ENCODE measurements at regions not wholly inside any gene's neighbourhood (a gene's known extent, or its start where the extent isn't known, plus 50 kb on each side); places are given as distances from the start of the nearest gene placed in this dataset.

GRCh38 chr7:155993420-155994278 lies 181.4 kb upstream of the SHH start:
- no peak overlapping the region for H3K27ac Mint-ChIP-seq
- peaks cover 14% of the 10 kb centered on the region for H3K27me3 Mint-ChIP-seq
- peaks cover 25% of the 10 kb centered on the region for H3K4me1 Mint-ChIP-seq (ENCODE audit: low read depth)
- no peak overlapping the region for H3K4me3 Mint-ChIP-seq
- no peaks in the 10 kb centered on the region for H3K36me3 Mint-ChIP-seq (ENCODE audit: low read depth)
- H3K9me3 Mint-ChIP-seq: peaks cover 10% of the 10 kb centered on the region
- intact Hi-C loops (cut with micrococcal nuclease): no loop called here

GRCh38 chr7:155992974-155993373 lies 180.7 kb upstream of the SHH start:
- peaks cover 25% of the 10 kb centered on the region for H3K4me1 Mint-ChIP-seq (ENCODE audit: low read depth)
- H3K27ac Mint-ChIP-seq: no peak overlapping the region
- H3K27me3 Mint-ChIP-seq: peaks cover 13% of the 10 kb centered on the region
- H3K4me3 Mint-ChIP-seq: no peak overlapping the region
- intact Hi-C loops (cut with micrococcal nuclease): no loop called here
- H3K36me3 Mint-ChIP-seq (ENCODE audit: low read depth): no peaks in the 10 kb centered on the region
- peaks cover 10% of the 10 kb centered on the region for H3K9me3 Mint-ChIP-seq

DNA sequence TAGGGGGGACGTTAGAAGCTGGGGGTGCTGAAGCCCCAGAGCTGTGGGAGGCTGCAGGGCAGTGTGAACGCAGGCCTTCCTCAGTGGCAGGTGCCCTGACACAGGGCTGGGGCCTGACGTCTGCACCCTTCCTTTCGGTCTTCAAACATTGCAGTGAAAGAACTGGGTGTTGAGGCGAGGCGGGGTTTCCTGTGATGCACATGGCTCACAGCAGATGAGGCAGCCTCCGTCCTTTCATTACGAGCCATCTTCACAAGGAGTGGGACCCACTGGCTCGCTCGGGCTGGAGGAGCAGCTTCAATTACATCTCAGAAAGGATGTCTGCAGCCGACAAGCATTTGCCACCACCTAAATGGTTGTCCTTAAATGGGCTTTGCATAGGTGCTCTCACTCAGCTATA lies 180.3 kb upstream of the SHH start:
- no peak overlapping the region for H3K4me3 Mint-ChIP-seq
- intact Hi-C loops (cut with micrococcal nuclease): no loop called here
- H3K4me1 Mint-ChIP-seq (ENCODE audit: low read depth): peaks cover 25% of the 10 kb centered on the region
- H3K9me3 Mint-ChIP-seq: peaks cover 10% of the 10 kb centered on the region
- peaks cover 9% of the 10 kb centered on the region for H3K27me3 Mint-ChIP-seq
- H3K36me3 Mint-ChIP-seq (ENCODE audit: low read depth): no peaks in the 10 kb centered on the region
- no peak overlapping the region for H3K27ac Mint-ChIP-seq

DNA sequence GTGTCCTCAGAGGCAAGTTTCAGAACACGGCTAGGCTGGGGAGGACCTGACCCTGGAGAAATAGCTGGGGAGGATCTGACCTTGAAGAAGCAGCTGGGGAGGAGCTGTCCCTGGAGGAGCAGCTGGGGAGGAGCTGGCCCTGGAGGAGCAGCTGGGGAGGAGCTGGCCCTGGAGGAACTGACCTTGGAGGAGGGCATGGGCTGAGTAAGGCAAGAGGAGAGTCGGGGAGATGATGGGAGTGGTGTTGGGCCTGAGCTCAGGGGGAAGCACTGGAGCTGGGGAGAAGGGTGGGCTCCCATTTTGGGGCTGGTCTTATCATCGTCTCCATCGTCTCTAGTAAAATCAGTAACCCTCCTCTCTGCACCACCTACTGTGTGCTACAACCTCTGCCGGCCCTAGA lies 179.8 kb upstream of the SHH start:
- Mint-ChIP-seq H3K27ac (no peak overlapping the region), H3K4me1 (ENCODE audit: low read depth) (peaks cover 25% of the 10 kb centered on the region), H3K27me3 (peaks cover 6% of the 10 kb centered on the region), H3K4me3 (no peak overlapping the region), H3K36me3 (ENCODE audit: low read depth) (no peaks in the 10 kb centered on the region), H3K9me3 (peaks cover 10% of the 10 kb centered on the region)
- intact Hi-C loops (cut with micrococcal nuclease): no loop called here

GRCh38 chr7:155991470-155991869 lies 179.2 kb upstream of the SHH start:
- no peaks in the 10 kb centered on the region for H3K36me3 Mint-ChIP-seq (ENCODE audit: low read depth)
- no peak overlapping the region for H3K4me3 Mint-ChIP-seq
- intact Hi-C loops (cut with micrococcal nuclease): no loop called here
- peaks cover 21% of the 10 kb centered on the region for H3K4me1 Mint-ChIP-seq (ENCODE audit: low read depth)
- H3K27me3 Mint-ChIP-seq: peaks cover 3% of the 10 kb centered on the region
- H3K27ac Mint-ChIP-seq: no peak overlapping the region
- H3K9me3 Mint-ChIP-seq: peaks cover 10% of the 10 kb centered on the region

DNA sequence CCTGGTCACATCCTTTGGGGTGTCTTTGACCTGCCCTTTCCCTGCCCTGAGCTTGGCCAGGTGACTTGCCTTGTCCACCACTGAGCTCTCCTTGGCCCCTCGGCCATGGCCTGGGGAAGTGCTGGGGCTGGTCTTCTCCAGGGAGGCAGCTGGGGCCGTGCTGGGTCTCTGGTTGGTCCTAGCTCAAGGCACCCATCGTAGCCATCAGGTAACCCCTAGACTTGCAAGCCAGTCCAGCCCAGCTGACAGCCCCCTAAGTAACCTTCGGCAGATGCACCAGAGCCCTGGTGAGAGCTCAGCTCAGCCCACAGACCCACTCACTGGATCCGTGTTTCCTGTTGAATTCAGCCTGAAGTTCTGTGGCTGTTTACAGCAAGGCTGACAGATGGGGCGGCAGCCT lies 176.2 kb upstream of the SHH start:
- H3K36me3 Mint-ChIP-seq (ENCODE audit: low read depth): no peaks in the 10 kb centered on the region
- H3K4me1 Mint-ChIP-seq (ENCODE audit: low read depth): no peaks in the 10 kb centered on the region
- H3K4me3 Mint-ChIP-seq: no peak overlapping the region
- H3K27me3 Mint-ChIP-seq: no peaks in the 10 kb centered on the region
- intact Hi-C loops (cut with micrococcal nuclease): no loop called here
- H3K9me3 Mint-ChIP-seq: peaks cover 10% of the 10 kb centered on the region
- no peak overlapping the region for H3K27ac Mint-ChIP-seq

- Mint-ChIP-seq H3K36me3 (ENCODE audit: low read depth) (no peaks in the 10 kb centered on the region), H3K27ac (no peak overlapping the region), H3K27me3 (no peaks in the 10 kb centered on the region), H3K4me1 (ENCODE audit: low read depth) (no peaks in the 10 kb centered on the region), H3K9me3 (peaks cover 10% of the 10 kb centered on the region), H3K4me3 (no peak overlapping the region)
- intact Hi-C loops (cut with micrococcal nuclease): no loop called here
These were observed 175.5 kb upstream of the SHH start for GRCh38 chr7:155987681-155988235.

DNA sequence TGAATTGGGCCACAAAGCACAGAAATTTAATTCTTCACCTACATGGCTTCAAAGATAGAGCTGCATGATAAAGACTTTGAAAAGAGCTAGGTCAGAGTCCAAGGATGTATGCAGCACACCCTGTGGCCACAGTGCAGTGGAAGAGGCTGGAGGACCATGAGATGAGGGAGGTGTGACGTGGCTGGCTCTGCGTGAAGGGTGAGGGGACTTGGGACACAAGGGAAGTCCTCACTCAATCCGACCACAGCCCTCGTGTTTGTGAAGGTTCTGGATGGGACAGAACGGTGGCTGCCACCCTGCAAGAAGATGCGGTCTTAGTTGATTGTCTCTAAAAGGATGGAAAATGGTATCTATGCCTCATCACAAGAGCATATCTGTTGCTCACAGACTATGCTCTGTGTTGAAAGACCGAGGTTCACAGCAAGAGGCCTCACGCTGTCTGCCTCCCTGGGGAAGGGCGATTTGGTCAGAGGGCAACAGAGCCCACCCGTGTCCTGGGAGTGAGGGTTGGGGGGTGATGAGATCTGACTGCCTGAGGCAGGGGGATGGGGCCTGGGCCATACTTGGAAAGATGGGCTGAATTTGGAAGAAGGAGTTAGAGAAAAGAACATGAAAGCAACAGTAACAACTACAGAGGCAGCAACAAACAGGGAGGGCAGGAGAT lies 174.4 kb upstream of the SHH start:
- no peak overlapping the region for H3K27ac Mint-ChIP-seq
- H3K36me3 Mint-ChIP-seq (ENCODE audit: low read depth): no peaks in the 10 kb centered on the region
- peaks cover 10% of the 10 kb centered on the region for H3K9me3 Mint-ChIP-seq
- intact Hi-C loops (cut with micrococcal nuclease): no loop called here
- no peak overlapping the region for H3K4me3 Mint-ChIP-seq
- no peaks in the 10 kb centered on the region for H3K27me3 Mint-ChIP-seq
- H3K4me1 Mint-ChIP-seq (ENCODE audit: low read depth): no peaks in the 10 kb centered on the region

DNA sequence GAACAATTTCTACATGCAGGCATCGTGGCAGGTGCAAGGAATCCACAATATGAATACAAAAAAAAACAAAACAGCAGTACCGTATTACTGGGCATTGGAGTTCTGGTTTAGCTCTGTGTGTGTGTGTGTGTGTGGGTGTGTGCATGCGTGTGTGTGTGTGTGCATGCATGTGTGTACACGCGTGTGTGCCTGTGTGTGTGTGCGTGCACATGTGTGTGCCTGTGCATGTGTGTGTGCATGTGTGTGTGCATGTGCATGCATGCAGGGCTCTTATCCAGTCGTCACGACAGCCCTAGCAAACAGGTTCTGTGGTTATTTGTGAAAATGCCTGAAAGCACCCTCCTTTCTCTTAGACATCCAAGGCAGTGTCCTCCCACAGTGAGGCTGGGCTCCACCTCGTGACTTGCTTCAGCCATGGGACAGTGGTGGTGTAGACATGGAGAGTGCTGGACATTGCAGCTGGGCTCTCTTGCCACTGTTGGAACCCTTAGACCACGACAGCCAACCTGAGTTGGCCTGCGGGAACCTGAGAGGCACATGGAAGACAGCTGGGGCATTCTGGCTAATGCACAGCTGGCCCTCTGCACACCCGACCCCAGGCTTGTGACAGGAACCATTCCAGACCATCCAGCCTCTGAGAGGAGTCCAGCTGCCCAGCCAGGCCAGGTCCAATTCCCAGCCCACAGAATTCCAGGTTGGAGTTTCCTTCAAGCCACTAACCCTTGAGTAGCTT lies 173.4 kb upstream of the SHH start:
- Mint-ChIP-seq H3K36me3 (ENCODE audit: low read depth) (no peaks in the 10 kb centered on the region), H3K9me3 (peaks cover 10% of the 10 kb centered on the region), H3K4me3 (no peak overlapping the region), H3K4me1 (ENCODE audit: low read depth) (no peaks in the 10 kb centered on the region), H3K27ac (no peak overlapping the region), H3K27me3 (no peaks in the 10 kb centered on the region)
- intact Hi-C loops (cut with micrococcal nuclease): no loop called here

GRCh38 chr7:155984609-155985405 lies 172.5 kb upstream of the SHH start:
- Mint-ChIP-seq H3K27me3 (no peaks in the 10 kb centered on the region), H3K4me1 (ENCODE audit: low read depth) (no peaks in the 10 kb centered on the region), H3K27ac (no peak overlapping the region), H3K4me3 (no peak overlapping the region), H3K9me3 (peaks cover 7% of the 10 kb centered on the region), H3K36me3 (ENCODE audit: low read depth) (no peaks in the 10 kb centered on the region)
- intact Hi-C loops (cut with micrococcal nuclease): no loop called here

- peaks cover under 1% of the 10 kb centered on the region for H3K9me3 Mint-ChIP-seq
- H3K27me3 Mint-ChIP-seq: no peaks in the 10 kb centered on the region
- no peaks in the 10 kb centered on the region for H3K36me3 Mint-ChIP-seq (ENCODE audit: low read depth)
- intact Hi-C loops (cut with micrococcal nuclease): no loop called here
- H3K4me1 Mint-ChIP-seq (ENCODE audit: low read depth): no peaks in the 10 kb centered on the region
- H3K27ac Mint-ChIP-seq: no peak overlapping the region
- H3K4me3 Mint-ChIP-seq: no peak overlapping the region
These were observed 171.8 kb upstream of the SHH start for GRCh38 chr7:155984028-155984580.

- no peaks in the 10 kb centered on the region for H3K4me1 Mint-ChIP-seq (ENCODE audit: low read depth)
- intact Hi-C loops (cut with micrococcal nuclease): no loop called here
These were observed 171.0 kb upstream of the SHH start for GRCh38 chr7:155983176-155983815.

DNA sequence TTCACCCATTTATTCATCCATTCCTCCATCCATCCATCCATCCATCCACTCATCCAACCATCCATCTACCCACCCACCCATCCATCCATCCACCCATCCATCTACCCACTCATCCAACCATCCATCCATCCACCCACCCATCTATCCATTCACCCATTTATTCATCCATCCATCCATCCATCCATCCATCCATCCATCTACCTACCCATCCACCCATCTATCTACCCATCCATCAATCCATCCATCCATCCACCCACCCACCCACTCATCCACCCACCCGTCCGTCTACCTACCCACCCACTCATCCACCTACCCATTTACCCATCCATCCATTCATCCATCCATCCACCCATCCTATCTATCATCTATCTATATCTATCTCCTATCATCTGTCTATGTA lies 169.4 kb upstream of the SHH start:
- H3K27ac Mint-ChIP-seq: no peak overlapping the region
- H3K4me3 Mint-ChIP-seq: no peak overlapping the region
- H3K9me3 Mint-ChIP-seq: no peaks in the 10 kb centered on the region
- intact Hi-C loops (cut with micrococcal nuclease): no loop called here
- no peaks in the 10 kb centered on the region for H3K36me3 Mint-ChIP-seq (ENCODE audit: low read depth)
- H3K27me3 Mint-ChIP-seq: no peaks in the 10 kb centered on the region
- no peaks in the 10 kb centered on the region for H3K4me1 Mint-ChIP-seq (ENCODE audit: low read depth)

More at GRCh38 chr7:155983176-155983815, 171.0 kb upstream of the SHH start:
- Mint-ChIP-seq H3K4me3 (no peak overlapping the region), H3K27ac (no peak overlapping the region), H3K36me3 (ENCODE audit: low read depth) (no peaks in the 10 kb centered on the region), H3K27me3 (no peaks in the 10 kb centered on the region), H3K9me3 (no peaks in the 10 kb centered on the region)

All from dendritic cell treated with granulocyte-macrophage colony-stimulating factor and Interleukin-4, amounts not matched to agents 40 ng/mL and 50 ng/mL, for 4 days (primary cell).